K562 (cell line): ENCODE measurements at regions not wholly inside any gene's neighbourhood (a gene's known extent, or its start where the extent isn't known, plus 50 kb on each side); places are given as distances from the start of the nearest gene placed in this dataset.

Experiments
- ATAC-seq: fragments of 200-7000 bp; cut with Tn5 transposase; 3 replicates; pipeline ENCODE4 v1.9.1; 2020; ENCODE audit warnings: moderate library complexity
- BruUV-seq: library from RNA; stranded (reverse); fragments of 400-500 nt; replicated peaks from 2 replicates; lab custom pipeline; 2021; lab: Mats Ljungman, UMichigan
- CTCF ChIA-PET: fragments of 300-600 bp; formaldehyde crosslinking; extraction: SDS; loops from one replicate; lab custom pipeline; 2021; ENCODE audit warnings: low intra/inter-chr PET ratio; lab: Yijun Ruan, JAX
- POLR2A ChIA-PET: fragments of 300-600, 350-650 bp; sonication (Branson Sonifier 250); formaldehyde crosslinking; extraction: SDS; loops from one replicate; lab custom pipeline; 2021; ENCODE audit warnings: antibody characterized with exemption, inconsistent platforms; lab: Yijun Ruan, JAX
- DNase-seq, 4 experiments: peaks; one replicate each; pipeline versions ENCODE4 v3.0.0 to v3.0.0-alpha.2; 2011 to 2018; ENCODE audit warnings: low spot score in 3 of 4, mixed read lengths in 3 of 4; ENCODE audit errors: extremely low read depth in 1 of 4
- FAIRE-seq: peaks from 2 replicates; lab custom pipeline; 2011; peaks lifted over from hg19 to GRCh38; lab: Jason Lieb, UNC
- H2AFZ ChIP-seq: 2 replicates; pipeline ENCODE4 v1.6.0; 2011; ENCODE audit warnings: low read depth, low read length, control low read depth, inconsistent platforms
- H3K27ac ChIP-seq: fragments of 200-600 bp; 3 replicates; pipeline ENCODE4 v1.8.0; 2011; ENCODE audit warnings: low read depth, mild to moderate bottlenecking, control low read depth, inconsistent platforms, low read length, moderate library complexity, mixed read lengths; ENCODE audit errors: extremely low read depth
- H3K27me3 ChIP-seq, 2 experiments: fragments of 300-600 bp in 1 of 2; 2 replicates in 1 of 2; 3 replicates in 1 of 2; pipeline versions ENCODE4 v1.6.0 to v1.8.0; 2011; ENCODE audit warnings: inconsistent platforms in 2 of 2, low read length in 2 of 2, mild to moderate bottlenecking in 1 of 2, mixed read lengths in 1 of 2, moderate library complexity in 1 of 2; ENCODE audit not compliant: control insufficient read depth in 2 of 2, insufficient read depth in 2 of 2
- H3K36me3 ChIP-seq: fragments of 300-600 bp; 3 replicates; pipeline ENCODE4 v1.8.0; 2011; ENCODE audit warnings: mild to moderate bottlenecking, low read length, inconsistent platforms; ENCODE audit not compliant: control insufficient read depth, insufficient read depth
- H3K4me1 ChIP-seq, 2 experiments: fragments of 200-600 bp in 1 of 2; replicated peaks in 1 of 2; 2 replicates in 1 of 2; 3 replicates in 1 of 2; pipeline versions ENCODE4 v1.5.1 to v1.8.0; 2011; ENCODE audit warnings: inconsistent platforms in 2 of 2, low read length in 2 of 2, mild to moderate bottlenecking in 1 of 2, mixed read lengths in 1 of 2, moderate library complexity in 1 of 2; ENCODE audit not compliant: control insufficient read depth in 2 of 2, insufficient read depth in 2 of 2
- H3K4me2 ChIP-seq: 2 replicates; pipeline ENCODE4 v1.6.1; 2011; ENCODE audit warnings: low read length, control low read depth, inconsistent platforms, mixed read lengths; ENCODE audit not compliant: insufficient read depth
- H3K4me3 ChIP-seq: fragments of 200-600 bp; sonication (generic), shearing (Covaris generic); 2 replicates; pipeline ENCODE4 v1.5.1; 2016; ENCODE audit warnings: control low read depth, inconsistent platforms
- H3K79me2 ChIP-seq: fragments of 200-600 bp; 3 replicates; pipeline ENCODE4 v1.8.0; 2011; ENCODE audit warnings: low read length, inconsistent platforms; ENCODE audit not compliant: control insufficient read depth, insufficient read depth
- H3K9ac ChIP-seq, 2 experiments: 2 replicates each; pipeline versions ENCODE4 v1.6.0 to v1.6.1; 2011; ENCODE audit warnings: low read depth in 2 of 2, low read length in 2 of 2, control low read depth in 1 of 2, inconsistent platforms in 1 of 2, mild to moderate bottlenecking in 1 of 2, mixed read lengths in 1 of 2; ENCODE audit not compliant: insufficient read depth in 1 of 2
- H3K9me1 ChIP-seq: one replicate; pipeline ENCODE4 v1.6.0; 2011; ENCODE audit warnings: inconsistent platforms, mild to moderate bottlenecking, low read length, moderate library complexity; ENCODE audit not compliant: control insufficient read depth, insufficient read depth
- H3K9me3 ChIP-seq: replicated peaks from 2 replicates; pipeline ENCODE4 v1.5.1; 2011; ENCODE audit warnings: low read depth, low read length, inconsistent platforms; ENCODE audit not compliant: control insufficient read depth, insufficient read depth
- H4K20me1 ChIP-seq: replicated peaks from 2 replicates; pipeline ENCODE4 v1.6.1; 2011; ENCODE audit warnings: low read length, inconsistent platforms, mixed read lengths; ENCODE audit not compliant: control insufficient read depth, insufficient read depth
- ARNT ChIP-seq, 2 experiments: fragments of 450-650 bp; IDR thresholded peaks; 2 replicates each; pipeline ENCODE4 v1.6.1; 2016; ENCODE audit warnings: mild to moderate bottlenecking in 1 of 2
- CHCHD3 ChIP-seq: fragments of 250-450 bp; sonication (Bioruptor Pico); IDR thresholded peaks from 2 replicates; pipeline ENCODE4 v2.1.2; 2022; ENCODE audit warnings: mild to moderate bottlenecking
- CTBP1 ChIP-seq: fragments of 450-650 bp; IDR thresholded peaks from 2 replicates; pipeline ENCODE4 v1.6.1; 2016; ENCODE audit warnings: borderline replicate concordance
- ETS2 ChIP-seq: IDR thresholded peaks from 2 replicates; pipeline ENCODE4 v1.6.1; 2016; ENCODE audit warnings: borderline replicate concordance, missing genetic modification characterization, mild to moderate bottlenecking, moderate library complexity, missing compliant biosample characterization; ENCODE audit not compliant: poor library complexity, severe bottlenecking
- FOSL1 ChIP-seq: fragments of 200-800 bp; sonication (Bioruptor generic); conservative IDR thresholded peaks from 2 replicates; pipeline ENCODE4 v1.6.1; 2016; ENCODE audit warnings: missing genetic modification characterization, missing compliant biosample characterization
- HDAC1 ChIP-seq, 2 experiments: fragments of 450-650 bp; IDR thresholded peaks; 2 replicates each; pipeline ENCODE4 v1.6.1; 2016 to 2017; ENCODE audit warnings: inconsistent platforms in 1 of 2, mild to moderate bottlenecking in 1 of 2, moderate library complexity in 1 of 2
- MECOM ChIP-seq: fragments of 250-450 bp; sonication (Bioruptor Pico); IDR thresholded peaks from 2 replicates; pipeline ENCODE4 v1.8.0; 2022; ENCODE audit warnings: inconsistent platforms
- RCOR1 ChIP-seq, 2 experiments: IDR thresholded peaks; 2 replicates each; pipeline ENCODE4 v1.6.1; 2012; ENCODE audit warnings: low read depth in 2 of 2, low read length in 2 of 2, borderline replicate concordance in 1 of 2, improper control_type of control experiment in 1 of 2
- TAF1 ChIP-seq: IDR thresholded peaks from 2 replicates; pipeline ENCODE4 v1.6.1; 2011; ENCODE audit warnings: mild to moderate bottlenecking, low read length, moderate library complexity; ENCODE audit not compliant: insufficient read depth, control insufficient read depth, severe bottlenecking; ENCODE audit errors: extremely low read depth
- TEAD1 ChIP-seq, 2 experiments: fragments of 450-650 bp in 1 of 2; sonication (generic) in 1 of 2; formaldehyde crosslinking; IDR thresholded peaks; 2 replicates each; pipeline versions ENCODE4 v1.4.0 to v1.8.0; 2020 to 2022; ENCODE audit warnings: mild to moderate bottlenecking in 2 of 2, missing genetic modification reagents in 1 of 2
- THRAP3 ChIP-seq: fragments of 450-650 bp; IDR thresholded peaks from 2 replicates; pipeline ENCODE4 v1.6.1; 2016; ENCODE audit warnings: mild to moderate bottlenecking, inconsistent platforms, borderline replicate concordance
- ZNF175 ChIP-seq: fragments of 200-800 bp; sonication (Bioruptor generic); IDR thresholded peaks from 2 replicates; pipeline ENCODE4 v1.6.1; 2016; ENCODE audit warnings: low read depth, mild to moderate bottlenecking, missing genetic modification characterization, missing compliant biosample characterization
- ZNF766 ChIP-seq: fragments of 200-800 bp; sonication (Bioruptor generic); conservative IDR thresholded peaks from 2 replicates; pipeline ENCODE4 v1.6.1; 2016; ENCODE audit warnings: missing genetic modification characterization, missing compliant biosample characterization
- ZNF79 ChIP-seq: fragments of 250-450 bp; sonication (Bioruptor Pico); IDR thresholded peaks from 2 replicates; pipeline ENCODE4 v1.4.0; 2020; ENCODE audit warnings: low read depth, mild to moderate bottlenecking, moderate library complexity
- WGBS: fragments of 100-300 bp; shearing (Covaris generic); methylation state at CpG from one replicate; pipeline ENCODE4 v1.1.6; 2016; ENCODE audit warnings: low coverage, mixed read lengths; ENCODE audit not compliant: insufficient coverage; ENCODE audit errors: missing lambda C conversion rate; 5-methylcytosine and 5-hydroxymethylcytosine counted together
- in situ Hi-C: fragments of 300-500 bp; cut with MboI; formaldehyde crosslinking; loops from 4 replicates; pipeline ENCODE4 v1.15.0; 2018; ENCODE audit warnings: inconsistent platforms, mixed read lengths
- intact Hi-C: fragments of 100-400 bp; cut with micrococcal nuclease; formaldehyde crosslinking; loops from 2 replicates; pipeline ENCODE4 v1.14.2; 2022
- TF ChIP-seq, protein P1 (sequence below): fragments of 250-450 bp; sonication (Bioruptor Pico); IDR thresholded peaks from 2 replicates; pipeline ENCODE4 v1.5.0; 2020; ENCODE audit warnings: mild to moderate bottlenecking
- TF ChIP-seq, protein P2 (sequence below): sonication (generic); formaldehyde crosslinking; IDR thresholded peaks from 2 replicates; pipeline ENCODE4 v1.8.1; 2022; ENCODE audit warnings: missing genetic modification reagents
- TF ChIP-seq, protein P3 (sequence below): sonication (generic); formaldehyde crosslinking; IDR thresholded peaks from 2 replicates; pipeline ENCODE4 v1.8.1; 2023; ENCODE audit warnings: mild to moderate bottlenecking, missing genetic modification reagents, moderate library complexity

DNA sequence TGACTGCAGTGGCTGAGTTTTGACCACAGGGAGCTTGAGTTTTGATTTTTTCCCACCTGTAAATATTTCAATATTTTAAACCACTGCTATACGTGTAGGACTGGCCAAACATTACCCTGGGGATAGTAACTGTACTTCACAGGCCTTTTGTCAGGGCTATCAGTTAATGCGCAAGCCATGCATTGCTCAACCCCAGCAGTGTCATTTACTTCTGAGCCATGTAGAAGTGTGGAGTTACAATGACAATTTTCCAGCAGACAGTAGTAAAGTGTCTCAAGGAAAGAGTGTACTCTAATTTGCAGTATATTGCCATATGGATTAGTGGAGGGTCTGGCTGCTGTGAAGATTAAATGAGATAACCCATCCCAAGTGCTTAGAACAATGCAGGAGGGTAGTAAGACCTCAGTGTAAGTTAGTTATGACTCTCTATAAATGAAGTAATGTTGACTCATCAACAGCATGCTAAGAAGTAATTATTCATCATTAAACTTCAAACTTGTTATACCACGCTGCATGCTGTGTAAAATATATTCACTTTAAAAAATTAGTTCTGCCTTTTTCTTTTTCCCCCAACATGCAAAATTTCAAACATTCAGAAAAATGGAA, 489.2 kb downstream of the KDM4C start:
- no peaks in the 10 kb centered on the region for H3K27me3 ChIP-seq
- ATAC-seq (no peak), FAIRE-seq (no peak), DNase-seq (no peak)
- no peak overlapping the region for H2AFZ ChIP-seq
- no peak overlapping the region for H3K27ac ChIP-seq
- no peak overlapping the region for H3K4me3 ChIP-seq
- no peaks in the 10 kb centered on the region for H3K4me1 ChIP-seq
- H3K79me2 ChIP-seq: no peaks in the 10 kb centered on the region
- H3K9me3 ChIP-seq: no peaks in the 10 kb centered on the region
- in situ Hi-C loops (no loop called here), intact Hi-C loops (no loop called here)
- no TSS peak for BruUV-seq
- 0% methylated on average over 3 of the region's 3 CpGs for WGBS
- no peaks in the 10 kb centered on the region for H3K9me1 ChIP-seq
- H3K4me2 ChIP-seq: no peak overlapping the region
- H4K20me1 ChIP-seq: no peaks in the 10 kb centered on the region
- POLR2A ChIA-PET: no interaction called here
- CTCF ChIA-PET: no interaction called here
- H3K9ac ChIP-seq: no peak overlapping the region
- H3K36me3 ChIP-seq: no peaks in the 10 kb centered on the region
- TF ChIP-seq TEAD1 (CRISPR knock-in tag; IDR thresholded peaks at IDR 0.05) (no peak), THRAP3 (no peak), TAF1 (no peak), HDAC1 (IDR thresholded peaks at IDR 0.05) (no peak), RCOR1 (IDR thresholded peaks at IDR 0.05; ENCODE audit: borderline replicate concordance in 1 of 2, low read depth in 2 of 2, low read length in 2 of 2) (no peak), ZNF766 (CRISPR knock-in tag) (no peak), CHCHD3 (CRISPR knock-in tag) (no peak), CTBP1 (no peak), ZNF79 (CRISPR knock-in tag) (no peak), FOSL1 (tag) (no peak), ZNF175 (CRISPR knock-in tag) (no peak), ARNT (IDR thresholded peaks at IDR 0.05) (no peak), MECOM (CRISPR knock-in tag) (no peak), ETS2 (tag) (no peak)
- TF ChIP-seq, protein P1, sequence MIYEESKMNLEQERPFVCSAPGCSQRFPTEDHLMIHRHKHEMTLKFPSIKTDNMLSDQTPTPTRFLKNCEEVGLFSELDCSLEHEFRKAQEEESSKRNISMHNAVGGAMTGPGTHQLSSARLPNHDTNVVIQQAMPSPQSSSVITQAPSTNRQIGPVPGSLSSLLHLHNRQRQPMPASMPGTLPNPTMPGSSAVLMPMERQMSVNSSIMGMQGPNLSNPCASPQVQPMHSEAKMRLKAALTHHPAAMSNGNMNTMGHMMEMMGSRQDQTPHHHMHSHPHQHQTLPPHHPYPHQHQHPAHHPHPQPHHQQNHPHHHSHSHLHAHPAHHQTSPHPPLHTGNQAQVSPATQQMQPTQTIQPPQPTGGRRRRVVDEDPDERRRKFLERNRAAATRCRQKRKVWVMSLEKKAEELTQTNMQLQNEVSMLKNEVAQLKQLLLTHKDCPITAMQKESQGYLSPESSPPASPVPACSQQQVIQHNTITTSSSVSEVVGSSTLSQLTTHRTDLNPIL: no peak
- TF ChIP-seq, protein P2, sequence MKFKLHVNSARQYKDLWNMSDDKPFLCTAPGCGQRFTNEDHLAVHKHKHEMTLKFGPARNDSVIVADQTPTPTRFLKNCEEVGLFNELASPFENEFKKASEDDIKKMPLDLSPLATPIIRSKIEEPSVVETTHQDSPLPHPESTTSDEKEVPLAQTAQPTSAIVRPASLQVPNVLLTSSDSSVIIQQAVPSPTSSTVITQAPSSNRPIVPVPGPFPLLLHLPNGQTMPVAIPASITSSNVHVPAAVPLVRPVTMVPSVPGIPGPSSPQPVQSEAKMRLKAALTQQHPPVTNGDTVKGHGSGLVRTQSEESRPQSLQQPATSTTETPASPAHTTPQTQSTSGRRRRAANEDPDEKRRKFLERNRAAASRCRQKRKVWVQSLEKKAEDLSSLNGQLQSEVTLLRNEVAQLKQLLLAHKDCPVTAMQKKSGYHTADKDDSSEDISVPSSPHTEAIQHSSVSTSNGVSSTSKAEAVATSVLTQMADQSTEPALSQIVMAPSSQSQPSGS: no peak
- TF ChIP-seq, protein P3, sequence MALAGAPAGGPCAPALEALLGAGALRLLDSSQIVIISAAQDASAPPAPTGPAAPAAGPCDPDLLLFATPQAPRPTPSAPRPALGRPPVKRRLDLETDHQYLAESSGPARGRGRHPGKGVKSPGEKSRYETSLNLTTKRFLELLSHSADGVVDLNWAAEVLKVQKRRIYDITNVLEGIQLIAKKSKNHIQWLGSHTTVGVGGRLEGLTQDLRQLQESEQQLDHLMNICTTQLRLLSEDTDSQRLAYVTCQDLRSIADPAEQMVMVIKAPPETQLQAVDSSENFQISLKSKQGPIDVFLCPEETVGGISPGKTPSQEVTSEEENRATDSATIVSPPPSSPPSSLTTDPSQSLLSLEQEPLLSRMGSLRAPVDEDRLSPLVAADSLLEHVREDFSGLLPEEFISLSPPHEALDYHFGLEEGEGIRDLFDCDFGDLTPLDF (CRISPR knock-in tag): no peak
